NCI-H2196 (cell line): ENCODE measurements at regions not wholly inside any gene's neighbourhood (a gene's known extent, or its start where the extent isn't known, plus 50 kb on each side); places are given as distances from the start of the nearest gene placed in this dataset.

Experiments
- DNase-seq: peaks from one replicate; lab custom pipeline; 2025; ENCODE audit not compliant: unreplicated experiment; lab: John Stamatoyannopoulos, UW

- DNase-seq: no peak
Observed at GRCh38 chr1:218754477-218754876, 409.3 kb downstream of the TGFB2 start.

DNA sequence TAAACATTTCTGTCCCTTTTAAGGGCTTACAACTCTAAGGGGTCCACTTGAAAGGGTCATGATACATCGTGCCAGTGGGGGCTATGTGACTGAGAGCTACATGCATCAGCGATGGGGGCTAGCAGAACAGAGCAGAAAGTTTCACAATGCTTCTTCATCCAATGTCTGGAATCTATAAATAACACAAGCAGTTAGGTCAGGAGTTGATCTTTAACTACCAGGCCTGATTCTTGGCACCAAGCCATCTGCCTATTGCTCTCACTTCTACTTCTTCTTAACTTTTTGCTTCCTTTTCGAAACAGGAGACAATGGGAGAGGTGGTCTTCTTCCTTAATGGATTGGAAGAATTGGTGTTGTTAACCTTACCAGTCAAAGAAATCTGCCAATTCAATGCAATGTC, 410.0 kb downstream of the TGFB2 start:
- DNase-seq: no peak

GRCh38 chr1:218759795-218760194, 413.9 kb upstream of the LYPLAL1 start:
- no peak for DNase-seq

- DNase-seq: no peak
Observed at GRCh38 chr1:218760601-218761570, 412.8 kb upstream of the LYPLAL1 start.

GRCh38 chr1:218763538-218763937, 410.1 kb upstream of the LYPLAL1 start:
- no peak for DNase-seq

- no peak for DNase-seq
Observed at GRCh38 chr1:218765753-218766152, 407.9 kb upstream of the LYPLAL1 start.

DNA sequence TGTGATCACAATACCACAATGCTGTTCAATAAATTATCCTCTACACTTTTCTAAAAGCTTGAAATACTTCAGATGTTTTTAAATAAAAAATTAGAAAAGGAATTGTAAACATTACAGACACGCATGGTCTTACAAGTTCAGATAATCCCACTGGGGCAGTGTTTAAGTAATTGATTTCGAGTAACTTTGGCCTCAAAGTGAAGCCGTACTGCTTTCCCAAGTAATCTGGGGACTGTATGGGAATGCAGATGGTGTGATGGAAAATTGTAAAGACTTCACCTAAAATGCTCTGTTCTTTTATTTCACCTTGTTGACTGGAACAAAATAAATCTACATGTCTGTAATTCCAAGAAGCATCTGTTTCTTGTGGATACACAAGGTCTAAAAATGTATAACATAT, 401.7 kb upstream of the LYPLAL1 start:
- DNase-seq: no peak

DNA sequence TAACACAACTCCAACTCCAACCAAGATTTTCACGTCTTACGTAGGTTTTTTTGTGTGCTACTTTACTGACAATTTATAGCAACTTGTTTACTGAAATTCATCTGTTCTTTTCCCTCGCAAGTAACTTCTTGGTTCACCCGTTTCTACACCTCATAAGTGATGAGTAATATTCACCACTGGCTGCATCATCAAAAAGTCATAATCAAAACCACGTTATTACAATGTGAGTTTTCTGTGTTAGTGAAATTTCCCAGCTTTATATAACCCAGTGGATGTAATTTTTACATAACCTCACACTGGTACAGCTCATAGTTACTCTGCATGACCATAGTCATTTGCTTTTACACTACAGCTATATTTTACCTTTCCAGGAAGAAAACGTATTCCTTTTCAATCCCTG, 401.1 kb upstream of the LYPLAL1 start:
- DNase-seq: no peak

GRCh38 chr1:218775501-218776021, 398.1 kb upstream of the LYPLAL1 start:
- DNase-seq: no peak

DNA sequence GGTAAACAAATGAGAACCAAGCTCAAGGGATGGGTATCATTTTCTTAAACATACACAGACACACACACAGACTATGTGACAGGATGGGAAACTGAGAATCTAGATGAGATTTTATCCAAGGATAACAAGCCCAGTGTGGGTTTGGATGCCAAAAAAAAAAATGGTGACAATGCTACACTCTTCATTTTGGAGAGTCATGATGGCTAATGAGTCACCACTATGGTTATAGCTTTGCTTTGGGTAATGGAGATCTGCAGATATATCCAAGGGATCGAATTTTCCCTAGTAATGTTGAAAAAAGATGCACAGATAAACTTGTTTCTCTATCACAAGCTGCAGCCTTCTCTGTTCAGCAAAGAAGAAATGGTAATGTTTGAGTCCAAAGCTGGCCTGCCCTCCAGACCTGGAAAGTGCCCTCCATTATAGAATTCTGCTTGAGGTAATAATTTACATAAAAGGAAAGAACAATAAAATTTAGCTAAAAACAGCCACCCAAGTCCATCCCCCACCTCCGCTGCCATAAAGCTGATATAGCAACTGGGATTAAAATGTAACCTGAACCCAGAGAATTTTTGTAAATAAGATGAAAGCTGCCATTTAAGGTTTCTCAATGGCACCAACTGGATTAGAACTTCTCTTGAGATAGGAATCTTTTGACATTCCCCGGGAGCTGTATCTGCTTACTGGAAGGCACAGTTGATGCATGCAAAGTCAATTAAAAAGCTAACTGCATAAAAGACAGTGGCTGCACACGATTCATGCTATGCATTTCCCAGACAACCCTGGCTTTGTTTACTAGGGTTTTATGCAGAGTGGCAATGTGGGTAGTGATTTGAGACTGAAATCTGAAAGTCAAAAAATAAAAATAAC, 395.2 kb upstream of the LYPLAL1 start:
- no peak for DNase-seq

DNA sequence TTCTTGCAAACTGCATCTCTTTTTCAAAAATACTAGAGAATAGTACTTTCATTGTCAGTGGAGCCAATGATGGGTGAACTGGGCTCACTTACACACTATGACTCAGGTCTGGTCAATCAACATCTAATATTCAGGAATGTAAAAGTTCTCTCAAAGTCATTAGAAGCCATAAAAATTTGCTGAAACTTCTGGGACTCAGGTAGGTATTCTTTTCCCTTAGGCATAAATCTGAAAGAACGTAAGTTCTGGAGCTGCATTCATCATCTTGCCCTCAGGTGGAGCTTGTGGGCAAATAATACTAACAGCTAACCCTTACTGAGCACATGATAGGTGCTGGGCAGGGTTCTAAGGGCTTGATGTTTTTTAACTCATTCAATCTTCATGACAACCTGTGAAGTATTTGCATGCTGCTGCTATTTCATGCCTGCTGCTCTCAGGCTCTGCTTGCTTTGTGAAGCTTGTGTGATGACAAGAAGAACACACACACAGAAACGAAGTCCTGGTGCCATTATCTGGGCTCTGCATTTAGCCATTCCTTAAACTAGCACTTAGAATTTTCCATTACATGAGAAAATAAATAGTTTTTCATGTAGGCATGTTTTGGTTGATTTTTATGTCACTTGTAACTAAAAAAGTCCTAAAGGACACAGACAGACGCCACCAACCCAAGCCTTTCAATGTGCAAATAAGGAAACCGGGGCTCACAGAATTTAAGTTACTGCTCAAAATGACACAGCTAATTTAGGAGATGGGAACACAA, 394.2 kb upstream of the LYPLAL1 start:
- no peak for DNase-seq

GRCh38 chr1:218783131-218783530, 390.5 kb upstream of the LYPLAL1 start:
- no peak for DNase-seq

- DNase-seq: no peak
Observed at GRCh38 chr1:218783916-218784315, 389.8 kb upstream of the LYPLAL1 start.

GRCh38 chr1:218785928-218786327, 387.8 kb upstream of the LYPLAL1 start:
- no peak for DNase-seq

- DNase-seq: no peak
Observed at GRCh38 chr1:218787826-218788225, 385.9 kb upstream of the LYPLAL1 start.

GRCh38 chr1:218796773-218797172, 376.9 kb upstream of the LYPLAL1 start:
- DNase-seq: no peak

DNA sequence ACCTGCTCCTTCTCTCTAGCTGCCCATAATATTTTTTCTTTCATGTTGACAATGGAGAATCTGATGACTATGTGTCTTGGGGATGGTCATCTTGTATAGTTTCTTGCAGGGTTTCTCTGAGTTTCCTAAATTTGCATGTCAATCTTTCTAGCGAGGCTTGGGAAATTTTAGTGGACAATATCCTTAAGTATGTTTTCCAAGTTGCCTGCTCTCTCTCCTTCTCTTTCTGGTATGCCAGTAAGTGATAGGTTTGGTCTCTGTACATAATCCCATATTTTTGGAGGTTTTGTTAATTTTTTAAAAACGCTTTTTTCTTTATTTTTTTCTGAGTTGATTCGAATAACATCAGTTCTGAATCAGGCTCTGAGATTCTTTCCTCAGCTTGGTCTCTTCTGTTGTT, 370.9 kb upstream of the LYPLAL1 start:
- DNase-seq: no peak

- no peak for DNase-seq
Observed at GRCh38 chr1:218803351-218803997, 370.2 kb upstream of the LYPLAL1 start.

- DNase-seq: no peak
Observed at GRCh38 chr1:218804014-218804785, 369.5 kb upstream of the LYPLAL1 start.

GRCh38 chr1:218809061-218809460, 364.6 kb upstream of the LYPLAL1 start:
- DNase-seq: no peak
